GM21367 (cell line): ENCODE measurements at regions not wholly inside any gene's neighbourhood (a gene's known extent, or its start where the extent isn't known, plus 50 kb on each side); places are given as distances from the start of the nearest gene placed in this dataset.

ENCODE experiments used
- ATAC-seq: cut with Tn5 transposase; IDR thresholded peaks from one replicate; pipeline ENCODE4 v1.9.1; 2021; ENCODE audit not compliant: unreplicated experiment

DNA sequence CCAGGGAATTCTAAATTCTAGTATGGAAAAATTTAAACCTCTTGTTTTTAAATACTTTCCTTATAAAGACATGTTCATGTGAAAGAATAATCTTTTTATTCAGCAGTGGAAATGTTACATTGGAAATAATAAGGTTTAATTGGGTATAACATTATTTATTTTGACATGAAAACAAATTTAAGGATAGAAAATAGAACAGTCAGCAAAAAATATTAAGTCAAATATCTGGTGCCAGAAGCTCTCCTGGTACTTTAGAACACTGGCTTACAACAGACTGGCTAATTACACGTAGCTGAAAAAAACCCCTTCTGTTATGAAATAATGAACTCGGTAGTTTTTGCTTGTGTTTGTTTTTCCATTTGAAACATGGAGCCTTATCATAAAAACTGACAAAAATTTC lies 447.9 kb downstream of the DSEL start:
- no peak for ATAC-seq

DNA sequence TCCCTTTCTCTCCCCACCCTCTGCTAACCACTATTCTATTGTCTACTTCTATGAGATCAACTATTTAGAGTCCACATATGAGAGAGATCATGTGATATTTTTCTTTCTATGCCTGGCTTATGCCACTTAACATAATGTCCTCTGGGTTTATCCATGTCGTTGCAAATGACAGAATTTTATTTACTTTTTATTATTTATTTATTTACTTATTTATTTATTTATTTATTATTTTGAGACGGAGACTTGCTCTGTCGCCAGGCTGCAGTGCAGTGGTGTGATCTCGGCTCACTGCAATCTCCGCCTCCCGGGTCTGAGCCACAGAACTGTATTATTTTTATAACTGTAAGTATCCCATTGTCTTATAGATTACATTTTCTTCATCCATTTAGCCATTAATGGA lies 443.4 kb upstream of the CDH19 start:
- no peak for ATAC-seq

DNA sequence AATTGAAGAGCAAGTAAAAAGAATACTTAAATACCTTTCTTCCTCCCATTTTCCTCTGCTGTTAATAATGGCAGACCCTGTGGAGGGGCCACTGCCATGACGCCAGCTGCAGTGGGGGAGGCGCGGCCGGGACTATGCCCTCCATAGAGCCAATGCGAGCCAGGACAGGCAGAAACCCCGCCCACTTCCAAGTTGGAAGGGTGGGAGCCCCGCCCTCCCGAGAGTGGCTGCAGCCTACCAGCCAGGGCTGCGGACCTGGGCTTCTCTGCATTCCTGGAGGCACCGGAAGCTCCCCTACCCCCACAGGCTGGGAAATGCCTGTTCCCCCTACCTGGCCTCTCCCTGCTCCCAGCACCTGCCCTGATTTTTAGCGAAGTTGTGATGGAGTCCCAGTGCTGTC lies 439.4 kb upstream of the CDH19 start:
- no peak for ATAC-seq

DNA sequence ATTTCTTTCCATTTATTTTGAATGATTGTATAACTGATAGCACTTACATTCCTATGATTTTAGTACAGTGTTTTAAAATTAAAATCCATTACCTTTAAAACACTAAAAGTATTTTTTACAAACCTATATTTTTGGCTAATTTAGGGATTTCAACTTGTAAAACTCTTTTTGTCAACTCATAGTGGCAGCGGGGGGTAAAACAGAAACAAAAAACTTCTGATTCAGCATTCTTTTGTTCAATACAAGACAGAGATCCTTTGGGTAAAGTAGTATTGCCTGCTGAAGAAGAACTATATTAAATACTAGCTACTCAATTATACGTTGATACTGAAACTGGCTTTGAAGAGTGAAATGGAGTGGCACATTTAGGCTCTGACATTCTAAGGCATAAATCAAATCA lies 437.4 kb upstream of the CDH19 start:
- no peak for ATAC-seq

DNA sequence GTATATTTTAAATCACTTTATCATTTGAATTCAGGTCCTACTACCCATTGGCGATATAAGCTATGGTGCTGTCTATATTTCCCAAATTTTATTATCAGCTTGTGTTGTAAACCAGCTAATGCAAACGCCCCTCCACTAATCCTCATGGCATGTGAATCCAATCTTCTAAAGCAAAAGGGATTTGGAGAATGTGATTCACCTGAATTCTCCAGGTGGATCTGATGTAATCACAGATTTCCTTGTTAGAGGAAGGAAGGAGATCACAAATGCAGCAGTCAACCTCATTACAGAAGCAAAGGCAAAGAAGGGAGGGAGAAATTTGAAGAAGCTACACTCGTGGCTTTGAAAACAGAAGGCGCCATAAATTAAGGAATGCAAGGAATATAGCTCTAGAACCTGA lies 431.1 kb upstream of the CDH19 start:
- ATAC-seq: no peak

DNA sequence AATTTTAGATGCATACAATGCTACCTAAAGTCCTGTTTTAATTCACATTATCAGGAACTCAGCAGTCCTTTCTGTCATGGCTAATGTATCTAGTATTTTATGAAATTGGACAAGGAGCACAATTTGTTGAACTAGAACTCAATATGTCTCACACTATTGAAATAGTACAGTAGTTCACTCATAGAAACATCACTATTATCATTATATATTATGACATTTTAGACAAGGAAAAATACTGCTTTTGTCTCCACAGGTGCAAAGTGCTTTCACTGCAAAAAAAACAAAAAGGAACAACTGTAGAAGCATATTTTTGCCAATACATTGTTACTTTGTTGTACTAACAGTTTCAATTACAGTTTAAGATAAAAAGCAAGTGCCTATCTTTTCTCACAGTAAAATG lies 419.2 kb upstream of the CDH19 start:
- ATAC-seq: no peak

DNA sequence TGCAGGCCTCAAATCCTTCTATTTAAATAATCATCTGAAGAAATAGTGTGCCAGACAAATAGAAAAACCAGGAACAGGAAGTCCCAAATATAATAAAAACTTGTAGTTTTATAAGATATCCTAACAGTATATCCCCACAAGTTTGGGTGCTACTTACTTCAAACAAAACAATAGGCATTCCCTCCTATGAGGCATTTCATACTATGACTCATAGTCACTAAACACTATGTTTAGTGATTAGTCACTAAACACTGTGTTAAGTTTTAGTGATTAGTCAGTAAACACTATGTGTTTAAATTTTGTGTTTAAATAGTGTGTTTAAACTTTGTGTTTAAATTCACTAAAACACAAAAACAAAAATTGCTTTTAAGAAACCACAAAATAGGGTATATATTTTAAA lies 407.0 kb upstream of the CDH19 start:
- no peak for ATAC-seq

DNA sequence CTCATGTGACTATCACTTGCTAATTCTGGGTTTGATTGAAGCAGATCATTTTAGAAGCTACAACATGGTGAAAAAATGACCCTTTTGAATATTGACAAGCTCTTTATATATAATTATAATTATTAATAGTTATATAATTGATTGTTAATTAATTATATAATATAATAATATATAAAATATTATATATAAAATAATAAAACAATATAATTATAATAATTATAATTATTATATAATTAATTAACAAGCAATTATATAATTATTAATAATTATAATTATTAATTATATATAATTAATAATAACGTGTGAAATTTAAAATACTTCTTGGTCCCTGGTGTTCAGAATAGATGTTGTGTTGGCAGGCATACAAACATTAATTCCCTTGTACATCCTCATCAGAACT lies 404.1 kb upstream of the CDH19 start:
- no peak for ATAC-seq

DNA sequence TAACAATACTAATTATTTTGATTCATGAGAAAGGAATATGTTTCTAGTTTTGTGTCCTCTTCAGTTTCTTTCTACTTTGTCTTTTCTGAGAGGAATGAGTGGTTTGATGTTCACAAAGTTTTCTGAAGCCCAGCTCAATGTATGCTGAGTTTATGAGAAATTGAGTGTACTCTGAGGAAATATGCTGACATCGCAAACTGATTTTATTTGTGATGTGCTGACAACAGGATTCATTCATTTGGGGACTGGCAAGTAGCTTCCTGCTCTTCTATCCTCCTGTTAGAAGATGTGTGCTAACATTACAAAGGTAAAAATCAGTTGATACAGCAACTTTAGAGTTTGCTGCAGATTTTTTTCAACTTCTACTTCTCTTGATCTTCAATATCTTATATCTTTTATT lies 403.2 kb upstream of the CDH19 start:
- no peak for ATAC-seq

DNA sequence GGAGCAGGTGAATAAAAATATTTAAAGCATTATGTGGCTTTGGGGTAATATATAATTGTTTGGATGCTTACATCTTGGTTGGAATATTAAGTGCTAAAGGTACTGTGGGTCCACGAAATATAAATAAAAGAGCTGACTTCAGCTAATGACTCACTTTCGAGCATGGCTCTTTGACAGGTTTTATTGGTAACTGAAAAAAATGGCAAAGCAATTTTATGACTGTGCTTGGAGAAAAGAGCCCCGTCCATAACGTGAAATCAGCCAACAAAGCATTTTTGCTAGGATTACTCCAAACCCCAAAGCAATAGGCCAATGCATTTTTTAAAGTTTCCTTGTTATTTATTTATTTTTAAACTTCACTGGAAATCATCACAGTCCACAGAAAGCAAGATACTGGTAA lies 397.2 kb upstream of the CDH19 start:
- ATAC-seq: no peak

DNA sequence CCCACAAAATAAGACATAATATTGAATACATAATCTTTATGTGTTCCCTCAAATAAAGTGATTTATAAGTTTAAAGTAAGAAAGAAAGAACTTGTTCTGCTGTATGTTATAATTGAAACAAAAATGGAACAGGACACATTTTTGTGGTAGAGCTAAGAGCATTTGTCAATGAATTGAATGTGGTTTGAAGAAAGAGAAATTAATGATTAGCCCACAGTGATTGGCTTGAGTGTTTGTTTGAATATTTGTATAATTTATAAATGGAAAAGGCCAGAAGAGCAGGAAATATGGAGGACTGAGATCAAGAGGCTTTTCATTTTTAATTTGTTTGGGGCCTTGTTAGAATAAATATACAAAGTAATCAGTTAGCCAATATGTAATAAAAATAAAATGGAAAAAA lies 395.1 kb upstream of the CDH19 start:
- ATAC-seq: no peak

DNA sequence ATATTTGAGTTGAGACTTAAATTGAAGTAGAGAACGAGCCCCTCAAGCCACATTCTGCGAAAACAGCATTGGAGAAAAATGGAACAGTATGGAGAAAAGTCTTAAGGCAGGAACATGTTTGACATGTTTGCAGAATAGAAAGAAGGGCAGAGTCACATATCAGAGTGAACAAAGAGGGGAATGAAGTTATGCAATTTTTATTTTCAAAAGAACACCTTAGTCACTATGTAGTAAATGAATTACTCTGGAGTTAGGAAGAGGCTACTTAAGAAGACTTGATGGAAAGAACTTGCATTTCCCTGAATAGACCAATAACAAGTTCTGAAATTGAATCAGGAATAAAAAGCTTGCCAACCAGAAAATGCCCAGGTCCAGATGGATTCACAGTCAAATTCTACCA lies 391.4 kb upstream of the CDH19 start:
- no peak for ATAC-seq

DNA sequence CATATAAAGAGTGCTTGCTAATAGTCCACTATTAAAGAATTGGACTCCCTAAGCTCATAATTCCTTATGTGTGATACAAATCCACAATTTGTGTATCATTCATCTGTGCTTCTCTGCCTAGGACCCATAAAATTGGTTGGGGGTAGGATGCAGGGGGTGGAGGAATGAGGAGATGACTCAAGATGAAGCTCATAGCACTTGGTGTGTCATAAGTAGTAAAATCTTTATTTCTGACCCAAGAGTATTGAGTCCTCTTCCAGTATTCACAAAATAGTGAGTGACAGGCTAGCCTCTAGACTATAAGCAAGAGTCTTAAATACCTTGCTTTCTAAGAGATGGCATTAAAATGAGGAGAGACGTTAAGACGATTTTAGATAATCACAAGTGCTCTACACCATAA lies 390.9 kb upstream of the CDH19 start:
- ATAC-seq: no peak

DNA sequence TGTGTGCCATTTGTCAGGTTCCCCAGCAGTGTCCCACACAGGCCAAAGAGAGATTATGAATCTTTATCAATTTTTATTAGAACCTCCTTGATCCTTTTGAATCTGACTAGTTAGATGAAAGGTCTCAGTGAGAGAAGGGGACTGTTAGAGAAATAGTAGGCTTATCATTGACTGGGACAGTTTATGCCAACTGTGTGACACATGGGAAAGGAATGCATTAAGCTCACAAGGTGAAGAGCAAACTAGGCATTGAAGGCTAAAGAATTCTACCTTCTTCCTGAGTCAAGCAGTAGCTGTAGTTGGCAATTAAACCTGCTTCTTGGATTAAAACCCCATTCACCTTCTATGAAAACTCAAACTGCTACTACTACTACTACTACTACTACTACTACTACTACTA lies 389.6 kb upstream of the CDH19 start:
- ATAC-seq: no peak

DNA sequence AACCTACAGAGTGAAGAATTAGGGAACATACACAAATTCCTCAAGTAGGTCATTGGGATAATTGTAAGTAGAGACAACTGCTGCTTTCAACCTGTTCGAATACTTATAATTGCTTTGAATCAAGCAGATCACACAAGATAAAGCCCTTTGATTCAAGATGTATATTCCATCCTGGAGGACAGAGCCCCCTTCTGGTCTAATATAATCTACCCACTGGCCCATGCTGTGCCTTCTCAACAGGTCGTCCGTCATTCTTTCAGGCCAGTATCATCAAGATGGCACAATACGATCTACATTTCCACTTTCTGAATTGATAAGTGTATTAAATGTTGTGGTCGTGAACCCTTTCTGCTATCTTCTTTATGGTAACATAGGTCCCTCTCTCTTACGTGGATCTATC lies 387.0 kb upstream of the CDH19 start:
- ATAC-seq: no peak

DNA sequence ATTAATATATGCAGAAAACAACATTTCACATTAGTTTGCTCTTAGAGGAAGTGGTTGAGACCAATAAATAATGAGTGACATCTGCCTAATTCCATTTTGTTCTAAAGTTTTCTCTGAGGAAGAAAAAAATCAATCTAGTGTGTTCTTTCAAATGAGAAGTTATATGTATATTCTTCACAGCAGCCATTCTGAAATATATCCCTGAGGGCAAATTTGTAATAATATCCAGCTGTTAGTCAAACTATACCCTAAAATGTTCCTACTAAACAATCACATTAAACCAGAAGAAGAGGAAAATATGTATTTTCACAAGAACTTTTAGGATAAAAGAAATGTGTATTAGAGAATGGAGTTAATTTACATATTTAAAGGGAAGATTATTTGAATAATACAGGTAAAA lies 375.1 kb upstream of the CDH19 start:
- no peak for ATAC-seq

DNA sequence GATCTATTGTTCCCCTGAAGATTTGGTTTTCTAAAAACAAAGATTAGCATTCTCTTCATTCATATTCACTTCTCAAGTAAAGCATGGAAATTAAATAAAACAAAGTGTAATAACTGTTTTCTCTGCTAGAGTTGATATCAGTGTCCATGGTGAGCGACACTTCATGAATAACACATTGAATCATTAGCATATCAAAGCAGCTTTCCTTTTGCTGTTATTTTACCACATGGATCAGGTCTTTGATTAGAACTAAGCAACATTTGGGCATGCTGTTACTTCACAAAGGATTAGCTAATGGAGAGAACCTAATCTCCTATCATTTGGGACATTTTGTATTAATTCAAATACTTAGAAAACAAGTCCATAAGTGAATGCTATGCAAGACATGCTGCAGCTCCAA lies 368.8 kb upstream of the CDH19 start:
- ATAC-seq: no peak

DNA sequence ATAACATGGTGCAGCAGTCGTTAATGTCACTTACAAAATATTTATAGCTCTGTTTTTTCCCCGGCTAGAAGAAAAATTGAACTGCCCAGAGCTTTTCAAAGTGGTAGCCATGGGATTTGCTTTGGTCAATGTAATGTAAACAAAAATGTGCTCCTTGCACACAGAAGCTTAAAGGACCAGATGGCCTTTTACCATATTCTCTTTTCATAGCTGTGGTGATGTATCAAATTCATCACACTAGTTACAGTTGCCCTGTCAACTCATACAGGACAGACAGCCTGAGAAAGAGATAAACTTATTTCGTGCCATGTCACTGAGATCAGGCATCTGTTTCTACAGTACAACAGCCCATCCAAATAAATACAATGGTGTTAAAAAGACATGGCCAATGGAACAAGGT lies 368.1 kb upstream of the CDH19 start:
- no peak for ATAC-seq

DNA sequence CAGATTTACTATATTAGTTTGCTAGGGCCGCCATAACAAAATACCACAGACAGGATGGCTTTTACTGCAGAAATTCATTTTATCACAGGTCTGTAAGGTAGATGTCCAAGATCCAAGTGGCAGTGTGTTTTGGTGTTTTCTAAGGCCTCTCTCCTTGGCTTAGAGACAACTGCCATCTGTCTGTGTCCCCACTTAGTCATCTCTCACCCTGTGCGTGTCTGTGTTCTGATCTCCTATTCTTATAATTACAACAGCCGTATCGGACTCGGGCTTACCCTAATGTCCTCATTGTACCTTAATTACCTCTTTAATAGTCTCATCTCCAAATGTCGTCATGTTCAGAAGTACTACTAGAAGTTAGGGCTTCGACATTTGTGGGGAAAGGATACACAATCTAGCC lies 362.3 kb upstream of the CDH19 start:
- ATAC-seq: no peak

DNA sequence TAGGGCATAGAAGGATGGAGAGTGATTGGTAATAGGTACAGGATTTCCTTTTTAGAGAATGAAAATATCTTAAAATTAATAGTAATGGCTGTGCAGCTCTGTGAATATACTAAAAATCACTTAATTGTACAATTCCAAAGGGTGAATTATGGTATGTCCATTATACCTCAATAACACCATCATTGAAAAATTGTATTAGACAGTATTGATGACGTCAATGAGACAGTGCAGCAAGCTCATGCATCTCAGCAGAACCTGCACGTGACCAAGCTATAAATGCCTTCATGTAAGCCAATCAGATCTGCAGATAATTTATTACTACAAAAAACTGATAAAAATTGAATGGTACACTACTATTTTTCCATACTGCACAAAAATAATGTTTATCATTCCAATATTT lies 354.4 kb upstream of the CDH19 start:
- ATAC-seq: no peak

DNA sequence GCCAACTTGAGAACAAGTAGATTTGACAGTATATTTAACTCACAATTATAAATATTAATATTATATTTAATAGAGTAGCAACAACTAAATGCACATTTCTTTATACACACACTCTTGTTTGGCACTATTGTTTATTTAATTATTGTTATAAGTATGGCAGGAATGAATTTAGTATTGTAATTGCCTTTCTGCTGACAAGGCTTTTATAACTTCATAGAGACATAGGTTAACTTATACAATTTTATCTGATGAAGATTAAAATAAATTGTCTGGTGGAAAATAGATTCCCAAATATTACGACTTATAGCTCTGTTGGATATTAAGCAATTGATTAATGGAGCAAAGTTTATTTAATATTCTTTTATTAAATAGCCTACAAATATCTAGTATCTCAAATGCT lies 347.9 kb upstream of the CDH19 start:
- ATAC-seq: no peak

DNA sequence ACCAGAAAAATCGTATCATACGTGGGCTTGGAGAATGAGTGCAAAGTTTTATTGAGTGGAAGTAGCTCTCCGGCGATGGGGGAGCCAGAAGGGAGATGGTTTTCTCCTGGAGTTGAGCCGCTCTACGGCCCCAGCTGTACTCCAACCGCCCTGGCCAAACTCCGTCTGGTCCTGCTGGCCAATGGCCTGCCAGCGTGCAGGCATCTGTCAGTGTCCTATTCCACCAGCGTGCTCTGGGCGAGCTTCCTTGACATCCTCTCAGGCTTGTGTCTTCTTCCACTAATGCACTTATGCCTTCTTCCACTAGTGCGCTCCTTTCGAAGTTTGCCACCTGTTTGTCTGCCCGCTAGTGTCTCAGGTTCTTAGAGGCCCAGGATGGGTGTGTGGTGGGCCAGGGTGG lies 345.5 kb upstream of the CDH19 start:
- ATAC-seq: no peak

DNA sequence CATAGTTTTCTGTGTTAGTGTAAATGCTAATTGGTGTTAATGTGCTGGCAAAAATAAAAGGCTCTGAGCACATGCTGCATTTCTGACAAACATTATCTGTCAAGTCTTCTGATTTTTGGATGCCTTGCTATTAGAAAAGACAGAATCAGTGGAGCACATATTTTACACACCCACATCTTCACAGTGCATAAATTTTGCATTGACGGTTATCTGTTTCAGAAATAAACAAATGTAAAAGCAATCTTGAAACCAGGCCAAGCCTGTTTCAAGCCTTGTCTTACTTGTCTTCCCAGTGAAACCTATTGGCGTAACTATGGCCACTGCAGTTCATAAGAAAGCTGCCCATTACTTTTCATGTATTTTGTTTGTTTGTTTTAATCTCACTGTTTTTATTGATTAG lies 333.7 kb upstream of the CDH19 start:
- ATAC-seq: no peak

DNA sequence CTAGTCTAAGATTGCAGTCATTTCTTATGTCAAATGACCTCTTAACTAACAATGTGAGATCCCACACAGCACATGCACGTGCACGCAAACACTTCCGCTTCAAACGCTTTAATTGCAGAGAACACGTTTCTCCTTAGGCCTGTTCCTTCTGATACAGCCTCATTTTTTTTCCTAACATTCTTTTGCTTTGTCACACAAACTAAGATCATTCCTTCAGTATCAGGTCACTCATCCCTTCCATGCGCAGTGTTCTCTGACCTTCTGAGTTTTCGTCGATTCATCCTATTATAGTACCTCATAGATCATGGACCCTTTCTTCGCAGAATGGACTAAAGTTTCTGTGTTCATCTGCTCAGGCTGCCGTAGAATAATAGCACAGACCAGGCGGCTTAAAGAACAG lies 327.1 kb upstream of the CDH19 start:
- ATAC-seq: no peak
